ENCODE measurements at regions not wholly inside any gene's neighbourhood (a gene's known extent, or its start where the extent isn't known, plus 50 kb on each side); places are given as distances from the start of the nearest gene placed in this dataset.

DNA sequence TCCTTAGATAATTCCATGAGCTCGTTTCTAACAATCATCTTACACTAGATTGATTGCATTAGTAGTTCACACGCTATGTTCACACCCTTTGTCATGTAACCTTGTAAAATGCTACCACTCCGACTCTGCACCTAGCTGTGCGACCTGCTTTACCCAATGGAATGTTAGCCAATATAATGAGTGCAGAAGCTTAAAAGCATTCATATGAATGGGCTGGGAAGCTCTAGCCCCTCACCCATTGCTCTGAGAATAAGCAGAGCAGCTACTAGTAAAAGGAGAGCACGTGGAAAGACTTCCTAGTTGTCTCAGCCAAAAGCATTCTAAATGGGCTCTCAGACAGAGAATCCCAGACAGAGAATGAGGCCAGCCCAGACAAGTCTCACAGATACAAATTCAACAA, 410.6 kb upstream of the UBE2E2 start:
- Histone ChIP-seq H3K36me3 (ENCODE audit: control insufficient read depth, insufficient read depth, low read length) (no peaks in the 10 kb centered on the region), H3K27me3 (ENCODE audit: control insufficient read depth, insufficient read depth, low read length) (no peaks in the 10 kb centered on the region), H3K4me3 (ENCODE audit: low read depth, low read length) (no peak overlapping the region)
- no peak for DNase-seq (ENCODE audit: low read depth)
- POLR2A ChIA-PET: no interaction called here
- TF ChIP-seq CTCF (IDR thresholded peaks at IDR 0.05; ENCODE audit: insufficient read depth, low read depth, low read length): no peak
- CTCF ChIA-PET: interaction anchor here (1.3 kb wide), 1 partner anchor 13 kb away, joined by 3 read pairs; no protein-coding TSS in a partner anchor

GRCh38 chr3:22795917-22796316, 407.2 kb upstream of the UBE2E2 start:
- POLR2A ChIA-PET: no interaction called here
- Histone ChIP-seq H3K4me3 (ENCODE audit: low read depth, low read length) (no peak overlapping the region), H3K27me3 (ENCODE audit: control insufficient read depth, insufficient read depth, low read length) (no peaks in the 10 kb centered on the region), H3K36me3 (ENCODE audit: control insufficient read depth, insufficient read depth, low read length) (no peaks in the 10 kb centered on the region)
- TF ChIP-seq CTCF (IDR thresholded peaks at IDR 0.05; ENCODE audit: insufficient read depth, low read depth, low read length): no peak
- CTCF ChIA-PET: interaction anchor here (0.8 kb wide), 1 partner anchor 637 kb away, joined by 3 read pairs; no protein-coding TSS in a partner anchor
- no peak for DNase-seq (ENCODE audit: low read depth)

- no peak for DNase-seq (ENCODE audit: low read depth)
- no peak for TF ChIP-seq CTCF (IDR thresholded peaks at IDR 0.05; ENCODE audit: insufficient read depth, low read depth, low read length)
- ChIA-PET CTCF (no interaction called here), POLR2A (no interaction called here)
- Histone ChIP-seq H3K36me3 (ENCODE audit: control insufficient read depth, insufficient read depth, low read length) (no peaks in the 10 kb centered on the region), H3K4me3 (ENCODE audit: low read depth, low read length) (no peak overlapping the region), H3K27me3 (ENCODE audit: control insufficient read depth, insufficient read depth, low read length) (no peaks in the 10 kb centered on the region)
Observed at GRCh38 chr3:22798461-22798860, 404.7 kb upstream of the UBE2E2 start.

GRCh38 chr3:22819209-22819608, 383.9 kb upstream of the UBE2E2 start:
- TF ChIP-seq CTCF (IDR thresholded peaks at IDR 0.05; ENCODE audit: insufficient read depth, low read depth, low read length): no peak
- Histone ChIP-seq H3K27me3 (ENCODE audit: control insufficient read depth, insufficient read depth, low read length) (no peaks in the 10 kb centered on the region), H3K36me3 (ENCODE audit: control insufficient read depth, insufficient read depth, low read length) (no peaks in the 10 kb centered on the region), H3K4me3 (ENCODE audit: low read depth, low read length) (no peak overlapping the region)
- ChIA-PET POLR2A (no interaction called here), CTCF (no interaction called here)
- no peak for DNase-seq (ENCODE audit: low read depth)

DNA sequence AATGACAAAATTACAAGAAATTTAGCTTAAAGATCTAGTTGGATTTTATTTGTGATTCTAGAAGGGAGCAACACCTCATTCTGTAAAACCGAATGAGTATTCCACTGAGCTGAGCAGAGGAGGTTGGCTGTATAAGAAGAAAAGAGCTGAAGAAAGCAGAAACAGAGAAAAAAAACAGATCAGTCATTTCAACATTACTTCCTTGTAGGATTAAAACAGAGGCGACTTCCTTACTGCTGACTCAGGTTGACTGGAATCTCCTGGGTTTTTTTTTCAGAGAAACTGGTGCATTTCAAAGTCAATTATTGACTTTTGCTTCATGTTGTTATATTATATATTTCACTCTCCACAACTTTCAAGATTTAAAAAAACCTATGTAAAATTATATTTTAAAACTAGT, 368.1 kb upstream of the UBE2E2 start:
- Histone ChIP-seq H3K36me3 (ENCODE audit: control insufficient read depth, insufficient read depth, low read length) (no peaks in the 10 kb centered on the region), H3K4me3 (ENCODE audit: low read depth, low read length) (no peak overlapping the region), H3K27me3 (ENCODE audit: control insufficient read depth, insufficient read depth, low read length) (no peaks in the 10 kb centered on the region)
- CTCF ChIA-PET: interaction anchor here (0.6 kb wide), 1 partner anchor 92 kb away, joined by 3 read pairs; no protein-coding TSS in a partner anchor
- no peak for TF ChIP-seq CTCF (IDR thresholded peaks at IDR 0.05; ENCODE audit: insufficient read depth, low read depth, low read length)
- no peak for DNase-seq (ENCODE audit: low read depth)
- POLR2A ChIA-PET: no interaction called here

Measured in BJ (cell line).